Activated CD8-positive, alpha-beta memory T cell treated with anti-CD3 and anti-CD28 coated beads, Interleukin-2, amount 50 U/mL, for 24 hours (primary cell): ENCODE measurements at regions not wholly inside any gene's neighbourhood (a gene's known extent, or its start where the extent isn't known, plus 50 kb on each side); places are given as distances from the start of the nearest gene placed in this dataset.

ENCODE experiments used
- DNase-seq: peaks from one replicate; pipeline ENCODE4 v3.0.0-alpha.2; 2020; ENCODE audit errors: extremely low read depth

- no peak for DNase-seq
Observed at GRCh38 chr6:142561511-142562265, 259.9 kb downstream of the ADGRG6 start.

DNA sequence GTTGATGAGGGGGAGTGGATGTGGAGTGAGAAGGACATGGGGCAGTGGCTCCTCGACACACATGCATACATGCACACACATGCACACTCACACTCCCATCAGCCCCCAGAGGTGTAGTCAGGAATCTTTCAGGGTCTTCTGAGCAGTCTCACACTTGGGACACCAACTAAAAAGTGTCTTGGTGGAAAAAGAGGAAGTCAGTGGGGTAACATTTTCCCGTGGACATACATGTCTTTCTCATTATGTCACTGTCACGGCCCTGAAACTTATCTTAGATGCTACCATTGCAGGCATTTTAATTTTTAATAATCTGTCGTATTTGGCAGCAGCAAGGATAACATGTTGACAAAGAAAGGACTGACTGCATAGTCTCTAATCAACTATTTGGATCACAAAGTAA, 261.1 kb downstream of the ADGRG6 start:
- DNase-seq: no peak

- DNase-seq: peak; percentile 20
Observed at GRCh38 chr6:142566628-142567396, 265.0 kb downstream of the ADGRG6 start.

- DNase-seq: no peak
Observed at GRCh38 chr6:142567461-142567860, 265.7 kb downstream of the ADGRG6 start.

DNA sequence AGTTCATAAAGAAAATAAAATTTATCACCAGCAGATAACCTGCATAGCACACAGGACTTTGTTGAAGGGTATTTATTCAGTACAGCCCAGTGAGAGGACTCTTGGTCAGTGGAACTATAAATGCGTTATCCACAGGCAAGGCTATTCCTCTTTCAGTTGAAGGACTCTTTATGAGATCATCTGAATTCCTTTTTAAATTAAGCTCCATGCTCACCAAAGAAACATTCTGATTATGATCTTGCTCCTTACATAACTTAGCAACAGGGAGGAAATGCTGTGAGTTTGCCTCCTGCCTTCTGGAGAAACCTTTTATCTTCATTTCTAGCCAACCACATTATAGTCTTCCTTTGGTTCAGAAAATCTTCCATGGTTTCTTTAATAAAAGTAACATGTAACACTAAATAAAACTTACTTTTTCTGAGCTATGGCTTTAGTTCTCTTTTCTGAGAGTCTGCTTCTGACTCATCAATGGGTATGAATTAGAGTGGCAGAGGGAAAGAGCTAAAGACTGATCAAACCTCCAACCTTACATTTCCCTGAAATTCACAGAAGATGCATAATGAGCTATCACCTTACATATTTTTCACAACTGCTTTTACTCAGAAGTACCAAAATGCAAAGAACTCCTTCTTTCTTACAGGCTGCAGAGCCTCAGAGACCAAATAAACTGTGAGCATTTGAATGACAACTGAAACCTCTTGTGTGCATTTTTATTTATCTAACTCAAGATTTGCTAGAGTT, 267.2 kb downstream of the ADGRG6 start:
- DNase-seq: no peak

DNA sequence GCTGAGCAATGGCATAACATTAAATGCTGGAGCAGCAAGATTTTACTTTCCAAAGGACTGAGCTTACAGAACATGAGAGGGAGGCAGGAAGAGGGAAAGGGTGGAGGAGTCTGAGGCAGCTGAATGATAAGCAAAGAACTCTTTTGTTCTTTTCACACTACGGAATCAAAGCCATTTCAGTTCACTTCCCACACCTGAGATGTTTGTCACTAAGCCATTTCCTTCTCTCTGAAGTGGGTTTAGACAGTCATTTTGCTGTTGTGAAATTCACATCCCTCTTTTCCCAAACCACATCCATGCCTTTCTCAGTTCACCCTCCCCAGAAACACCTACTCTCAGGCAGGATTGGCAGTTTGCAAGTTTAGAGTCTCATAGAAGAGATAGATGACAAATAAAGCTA, 267.9 kb downstream of the ADGRG6 start:
- DNase-seq: no peak

DNA sequence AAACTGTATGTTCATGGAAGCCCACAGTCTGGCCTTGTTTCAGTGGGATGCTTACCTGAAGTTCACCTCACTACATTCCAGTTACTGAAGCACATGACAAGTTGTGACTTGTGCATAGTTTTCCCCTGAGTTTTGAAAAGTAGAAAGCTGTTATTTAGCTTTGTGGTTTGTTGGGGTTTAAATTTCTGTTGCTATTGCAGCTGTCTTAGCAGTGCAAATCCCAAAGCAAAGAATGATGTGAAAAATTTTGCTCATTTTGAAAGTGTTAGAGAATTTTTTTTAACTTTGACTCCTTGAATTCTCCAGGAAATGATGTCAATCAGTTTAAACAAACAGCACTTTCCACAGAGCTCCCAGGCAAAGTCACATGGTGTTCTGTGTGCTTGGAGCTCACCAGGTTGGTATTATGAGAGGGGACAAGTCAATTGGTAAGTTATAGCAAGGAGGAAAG, 268.4 kb downstream of the ADGRG6 start:
- DNase-seq: no peak

- DNase-seq: no peak
Observed at GRCh38 chr6:142592876-142593275, 291.1 kb downstream of the ADGRG6 start.

- no peak for DNase-seq
Observed at GRCh38 chr6:142597836-142598235, 296.0 kb downstream of the ADGRG6 start.

DNA sequence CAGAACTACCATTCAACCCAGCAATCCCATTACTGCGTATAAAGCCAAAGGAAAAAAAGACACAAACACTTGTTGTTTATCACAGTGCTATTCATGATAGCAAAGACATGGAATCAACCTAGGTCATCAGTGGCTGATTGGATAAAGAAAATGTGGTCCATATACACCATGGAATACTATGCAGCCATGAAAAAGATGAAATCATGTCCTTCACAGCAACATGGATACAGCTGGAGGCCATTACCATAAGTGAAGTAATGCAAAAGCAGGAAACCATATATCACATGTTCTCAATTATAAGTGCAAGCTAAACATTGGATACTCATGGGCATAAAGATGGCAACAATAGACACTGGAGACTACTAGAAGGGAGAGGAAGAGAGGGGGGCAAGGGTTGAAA, 299.6 kb downstream of the ADGRG6 start:
- DNase-seq: no peak

DNA sequence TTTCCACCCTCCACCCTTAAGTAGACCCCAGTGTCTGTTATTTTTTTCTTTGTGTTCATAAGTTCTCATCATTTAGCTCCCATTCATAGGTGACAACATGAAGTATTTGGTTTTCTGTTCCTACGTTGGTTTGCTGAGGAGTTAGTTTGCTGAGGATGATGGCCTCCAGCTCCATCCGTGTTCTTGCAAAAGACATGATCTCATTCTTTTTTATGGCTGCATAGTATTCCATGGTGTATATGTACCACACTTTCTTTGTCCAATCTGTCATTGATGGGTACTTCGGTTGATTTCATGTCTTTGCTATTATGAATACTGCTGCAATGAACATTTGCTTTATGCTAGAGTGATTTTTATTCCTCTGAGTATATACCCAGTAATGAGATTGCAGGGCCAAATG, 301.2 kb downstream of the ADGRG6 start:
- DNase-seq: no peak

DNA sequence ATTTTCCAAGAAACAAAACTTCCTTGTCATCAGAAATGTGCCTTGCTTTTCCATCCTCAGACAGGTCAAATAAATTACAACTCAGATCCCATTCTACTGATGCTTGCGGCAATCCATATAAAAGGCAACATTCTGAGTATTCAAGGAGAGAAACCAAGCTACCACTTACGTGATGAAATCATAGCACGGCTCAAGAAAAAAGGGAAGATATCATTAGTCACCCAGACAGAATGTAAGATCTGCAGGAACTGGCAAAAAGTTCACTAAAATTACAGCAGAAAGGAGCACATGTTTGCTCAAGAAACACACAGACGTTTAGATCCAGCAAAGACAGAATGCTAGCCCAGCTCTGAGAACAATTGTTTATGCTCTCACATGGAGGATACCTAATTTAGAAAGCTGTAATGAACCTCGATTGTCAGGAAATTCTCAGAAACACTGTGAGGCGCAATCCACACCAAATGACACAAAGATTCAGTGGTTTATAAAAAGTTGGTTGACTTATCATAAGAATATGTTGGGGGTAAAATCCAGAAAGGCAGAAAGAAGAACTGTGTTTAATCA, 304.2 kb downstream of the ADGRG6 start:
- no peak for DNase-seq

DNA sequence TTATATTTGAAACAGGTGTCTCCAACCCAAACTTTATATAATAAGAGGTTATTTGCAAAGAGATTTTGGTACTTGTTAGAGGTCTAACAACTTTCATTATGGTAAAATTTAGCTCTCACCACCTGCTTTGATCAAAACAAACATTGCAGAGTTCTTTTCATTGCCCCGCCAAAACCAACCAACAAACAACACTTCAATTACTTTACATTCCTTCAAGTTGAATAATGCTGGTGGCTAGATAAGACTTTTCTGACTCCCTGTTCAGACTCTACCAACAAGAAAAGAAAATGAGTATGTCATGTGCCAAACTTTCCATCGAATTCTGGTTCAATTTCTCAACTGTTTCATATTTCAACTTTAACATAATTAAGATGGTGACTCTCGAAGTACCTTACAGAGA, 311.1 kb downstream of the ADGRG6 start:
- no peak for DNase-seq

- DNase-seq: no peak
Observed at GRCh38 chr6:142613981-142614380, 312.2 kb downstream of the ADGRG6 start.

GRCh38 chr6:142617158-142617557, 315.4 kb downstream of the ADGRG6 start:
- DNase-seq: no peak

GRCh38 chr6:142621822-142622221, 320.0 kb downstream of the ADGRG6 start:
- no peak for DNase-seq

- DNase-seq: no peak
Observed at GRCh38 chr6:142624978-142625715, 319.8 kb downstream of the HIVEP2 start.

DNA sequence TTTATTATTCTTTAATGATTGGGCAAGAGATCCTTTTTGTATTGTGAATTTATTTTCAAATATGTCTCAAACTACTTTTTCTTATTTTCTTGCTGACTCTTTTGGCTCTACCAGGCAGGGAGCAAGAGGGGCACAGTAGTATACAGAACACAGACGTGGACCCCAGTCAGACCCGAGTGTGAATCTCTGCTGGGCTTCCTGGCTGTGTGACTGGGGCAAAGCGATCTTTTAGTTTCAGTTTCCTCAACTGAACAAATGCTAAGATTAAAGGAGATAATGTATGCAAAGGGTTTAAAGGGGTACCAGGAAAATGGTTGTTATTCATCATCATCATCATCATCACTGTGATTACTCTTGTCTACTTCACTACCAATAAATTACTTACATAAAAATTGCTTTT, 317.5 kb downstream of the HIVEP2 start:
- DNase-seq: no peak

GRCh38 chr6:142631517-142632385, 313.2 kb downstream of the HIVEP2 start:
- DNase-seq: no peak

DNA sequence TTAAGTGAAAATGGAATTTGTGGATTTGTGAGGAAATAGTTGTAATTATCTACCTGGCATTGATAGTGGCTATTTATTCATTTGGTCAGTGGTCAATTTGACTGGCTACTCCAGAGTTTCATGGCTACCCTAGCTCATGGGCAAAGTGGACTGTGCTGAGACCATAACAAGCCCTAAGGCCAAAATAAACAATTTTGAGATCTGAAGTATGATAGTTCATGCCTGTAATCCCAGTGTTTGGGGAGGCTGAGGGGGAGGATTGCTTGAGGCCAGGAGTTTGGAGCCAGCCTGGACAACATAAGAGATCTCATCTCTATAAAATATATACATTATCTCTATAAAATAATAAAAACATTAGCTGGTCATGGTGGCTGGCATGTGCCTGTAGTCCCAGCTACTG, 311.7 kb downstream of the HIVEP2 start:
- DNase-seq: no peak

GRCh38 chr6:142635130-142635529, 309.8 kb downstream of the HIVEP2 start:
- DNase-seq: no peak
